ENCODE measurements at regions not wholly inside any gene's neighbourhood (a gene's known extent, or its start where the extent isn't known, plus 50 kb on each side); places are given as distances from the start of the nearest gene placed in this dataset.

DNA sequence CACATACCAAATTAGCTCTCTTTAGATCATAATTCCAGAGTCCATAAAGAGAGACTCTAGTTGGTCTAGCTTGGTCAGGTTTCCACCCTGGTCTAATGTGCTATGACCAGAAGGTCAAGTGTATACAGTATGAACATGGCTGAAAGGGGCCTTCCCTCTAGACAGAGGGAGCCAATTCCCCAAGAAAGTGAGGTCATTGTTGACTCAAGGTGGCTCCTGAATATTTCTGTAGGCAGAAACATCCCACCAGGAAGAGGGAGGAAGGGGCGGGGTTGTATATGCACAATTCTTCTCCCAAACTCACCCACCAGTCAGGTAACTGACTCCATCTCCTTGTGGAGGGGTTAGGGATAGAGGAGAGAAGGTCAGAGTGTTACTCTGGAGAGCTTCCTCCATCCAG is 281.8 kb upstream of the PLET1 start:
- in situ Hi-C loops (cut with HindIII; ENCODE audit: low pct_ligation_motif_present, low pct_unique_long_range_greater_than_20kb, low sequenced_read_pairs), result no loop called here
- DNase-seq, result no peak

DNA sequence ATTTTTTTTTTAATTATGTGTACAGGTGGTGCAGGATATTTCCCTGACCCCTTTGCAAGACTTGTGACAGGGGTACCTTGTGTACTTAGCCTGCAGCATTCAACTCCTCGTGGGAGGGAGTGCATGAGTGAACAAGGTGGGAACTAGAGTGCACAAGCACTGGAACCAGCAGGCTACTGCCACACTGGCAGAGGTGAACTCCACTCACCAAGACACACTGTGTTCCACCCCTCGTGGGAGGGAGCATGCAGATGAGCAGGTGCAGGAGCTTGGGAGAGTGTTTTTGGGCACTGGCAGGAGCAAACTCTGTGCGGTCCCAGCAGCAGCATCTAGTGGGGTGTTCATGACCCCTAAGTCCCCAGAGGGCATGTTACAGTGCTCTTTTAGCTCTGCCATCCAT is 282.7 kb upstream of the PLET1 start:
- in situ Hi-C loops (cut with HindIII; ENCODE audit: low pct_ligation_motif_present, low pct_unique_long_range_greater_than_20kb, low sequenced_read_pairs), result no loop called here
- no peak for DNase-seq

DNA sequence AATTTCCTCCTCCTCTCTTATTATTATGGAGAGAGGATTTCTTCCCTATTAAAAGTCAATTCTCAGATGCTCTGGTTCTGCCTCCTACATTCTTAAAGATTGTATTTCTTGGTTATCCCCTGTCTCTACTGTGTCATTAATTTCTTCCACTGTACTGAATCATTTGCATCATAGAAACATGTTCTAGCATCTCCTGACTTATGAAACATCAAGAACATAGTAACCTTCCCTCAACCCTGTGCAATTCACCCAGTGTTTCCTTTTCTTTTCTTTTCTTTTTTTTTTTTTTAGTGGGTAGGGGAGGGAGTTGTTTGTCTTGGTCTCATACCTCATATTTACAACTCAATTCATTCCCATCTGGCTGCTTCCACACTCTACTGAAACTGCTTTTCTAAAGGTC is 288.0 kb upstream of the PLET1 start:
- in situ Hi-C loops (cut with HindIII; ENCODE audit: low pct_ligation_motif_present, low pct_unique_long_range_greater_than_20kb, low sequenced_read_pairs), result no loop called here
- DNase-seq, result no peak

DNA sequence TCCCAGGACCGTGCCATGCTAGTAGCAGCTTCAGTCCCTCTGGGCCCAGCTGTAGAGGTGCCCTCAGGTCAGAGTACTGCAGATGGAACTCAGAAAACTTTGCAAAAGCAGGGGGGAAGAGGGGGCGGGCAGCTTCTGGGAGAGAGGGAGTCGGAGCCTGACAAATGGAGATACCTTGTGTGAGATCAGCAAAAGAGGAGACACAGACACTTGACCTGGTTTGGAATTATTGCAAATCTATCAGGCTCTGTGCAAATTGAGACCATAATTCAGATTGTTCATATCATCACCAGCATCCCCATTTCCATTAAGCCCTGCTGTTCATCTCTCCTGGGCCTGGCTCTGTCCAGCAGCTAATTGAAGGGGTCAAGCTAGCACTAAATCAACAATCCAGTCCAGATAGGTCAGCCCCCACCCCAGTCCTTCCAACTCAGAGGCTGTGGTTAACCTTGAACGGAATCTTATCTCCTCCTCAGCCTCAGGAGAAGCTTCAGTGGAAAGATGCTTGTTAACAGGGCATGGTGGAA is 292.6 kb upstream of the PLET1 start:
- DNase-seq, result no peak
- in situ Hi-C loops (cut with HindIII; ENCODE audit: low pct_ligation_motif_present, low pct_unique_long_range_greater_than_20kb, low sequenced_read_pairs), result no loop called here

DNA sequence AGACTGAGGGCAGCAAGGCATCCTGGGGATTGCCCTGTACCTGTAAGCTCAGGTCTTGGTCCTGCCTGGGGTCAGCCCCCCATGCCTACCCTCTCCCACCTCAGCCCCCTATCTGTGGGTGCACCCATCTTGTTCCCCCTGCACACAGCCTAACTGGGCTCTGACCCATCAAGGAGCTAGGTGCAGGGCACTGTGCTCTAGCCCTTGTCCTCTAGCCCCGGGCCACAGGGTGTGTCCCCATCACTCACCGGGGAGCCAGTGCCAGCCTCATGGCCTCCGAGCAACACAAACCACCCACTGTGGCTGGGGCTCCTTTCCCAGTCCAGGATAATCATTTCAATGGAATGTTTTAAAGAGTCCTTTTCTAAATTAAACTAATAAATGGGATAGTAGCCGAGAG is 293.9 kb upstream of the PLET1 start:
- in situ Hi-C loops (cut with HindIII; ENCODE audit: low pct_ligation_motif_present, low pct_unique_long_range_greater_than_20kb, low sequenced_read_pairs), result no loop called here
- no peak for DNase-seq

DNA sequence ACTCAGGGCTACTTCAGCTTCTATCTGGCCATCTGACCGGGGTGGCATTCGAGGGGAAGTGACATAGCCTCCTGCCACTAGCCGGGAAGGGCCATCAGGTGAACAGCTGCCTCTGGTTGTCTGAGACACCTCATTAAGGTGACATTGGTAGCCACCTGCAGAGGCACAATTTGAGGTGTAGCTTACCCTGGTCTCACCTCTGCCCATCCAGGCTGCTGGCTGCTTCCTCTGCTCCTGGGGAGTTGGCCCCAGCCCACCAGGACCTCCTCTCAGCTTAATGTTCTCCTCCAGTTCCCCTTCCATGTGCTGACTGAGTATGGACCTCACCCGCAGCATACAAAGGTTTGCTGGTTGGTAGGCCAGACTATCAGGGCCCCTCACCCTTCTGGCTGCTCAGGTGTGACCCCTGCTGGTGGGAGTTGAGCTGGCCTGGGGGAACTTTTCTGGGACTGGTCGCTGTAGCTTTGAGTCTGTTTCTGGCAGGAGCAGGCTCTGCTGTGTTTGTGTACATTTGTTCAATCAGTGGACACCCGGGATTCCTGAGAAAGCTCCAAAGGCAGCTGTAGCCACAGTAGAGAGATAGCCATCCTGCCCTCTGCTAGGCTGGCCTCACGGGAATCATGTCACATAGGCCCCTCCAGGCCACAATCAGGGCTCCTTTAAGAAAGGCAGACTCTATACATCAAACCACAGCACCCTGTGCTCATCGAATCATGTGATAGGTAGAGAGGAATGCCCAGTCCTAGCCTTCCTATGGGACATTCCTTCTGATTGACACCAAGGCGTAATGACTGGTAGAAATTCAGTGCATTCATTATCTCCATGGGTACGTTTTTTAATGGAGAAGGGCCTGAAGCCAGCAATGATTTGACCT is 295.1 kb upstream of the PLET1 start:
- peak; percentile 29 for DNase-seq
- in situ Hi-C loops (cut with HindIII; ENCODE audit: low pct_ligation_motif_present, low pct_unique_long_range_greater_than_20kb, low sequenced_read_pairs), result no loop called here

DNA sequence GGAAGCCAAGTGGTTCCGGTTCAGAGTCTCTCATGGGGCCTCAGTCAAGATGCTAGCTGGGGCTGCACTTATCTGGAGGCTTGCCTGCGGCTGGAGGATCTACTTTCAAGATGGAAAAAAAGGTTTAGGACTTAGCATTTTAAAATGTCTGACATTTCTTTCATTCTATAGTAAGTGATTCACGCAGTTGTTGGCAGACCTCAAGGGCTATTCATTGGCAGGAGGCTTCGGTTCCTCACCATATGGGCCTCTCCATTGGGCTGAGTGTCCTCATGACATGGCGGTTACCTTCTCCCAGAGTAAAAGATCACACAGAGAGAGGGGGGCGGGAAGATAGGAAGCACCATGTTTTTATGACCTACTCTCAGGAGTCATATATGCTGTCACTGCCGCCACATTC is 298.0 kb upstream of the PLET1 start:
- in situ Hi-C loops (cut with HindIII; ENCODE audit: low pct_ligation_motif_present, low pct_unique_long_range_greater_than_20kb, low sequenced_read_pairs), result no loop called here
- DNase-seq, result no peak

DNA sequence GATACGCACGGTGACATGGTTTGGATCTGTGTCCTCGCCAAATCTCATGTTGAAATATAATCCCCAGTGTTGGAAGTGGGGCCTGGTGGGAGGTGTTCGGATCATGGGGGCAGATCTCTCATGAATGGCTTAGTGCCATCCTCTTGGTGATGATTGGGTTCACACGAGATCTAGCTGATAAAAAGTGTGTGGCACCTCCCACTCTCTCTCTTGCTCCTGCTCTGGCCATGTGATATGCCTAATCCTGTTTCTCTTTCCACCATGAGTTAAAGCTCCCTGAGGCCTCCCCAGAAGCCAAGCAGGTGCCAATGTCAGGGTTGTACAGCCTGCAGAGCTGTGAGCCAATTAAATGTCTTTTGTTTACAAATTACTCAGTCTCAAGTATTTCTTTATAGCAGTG is 303.1 kb upstream of the PLET1 start:
- DNase-seq, result no peak
- in situ Hi-C loops (cut with HindIII; ENCODE audit: low pct_ligation_motif_present, low pct_unique_long_range_greater_than_20kb, low sequenced_read_pairs), result no loop called here

DNA sequence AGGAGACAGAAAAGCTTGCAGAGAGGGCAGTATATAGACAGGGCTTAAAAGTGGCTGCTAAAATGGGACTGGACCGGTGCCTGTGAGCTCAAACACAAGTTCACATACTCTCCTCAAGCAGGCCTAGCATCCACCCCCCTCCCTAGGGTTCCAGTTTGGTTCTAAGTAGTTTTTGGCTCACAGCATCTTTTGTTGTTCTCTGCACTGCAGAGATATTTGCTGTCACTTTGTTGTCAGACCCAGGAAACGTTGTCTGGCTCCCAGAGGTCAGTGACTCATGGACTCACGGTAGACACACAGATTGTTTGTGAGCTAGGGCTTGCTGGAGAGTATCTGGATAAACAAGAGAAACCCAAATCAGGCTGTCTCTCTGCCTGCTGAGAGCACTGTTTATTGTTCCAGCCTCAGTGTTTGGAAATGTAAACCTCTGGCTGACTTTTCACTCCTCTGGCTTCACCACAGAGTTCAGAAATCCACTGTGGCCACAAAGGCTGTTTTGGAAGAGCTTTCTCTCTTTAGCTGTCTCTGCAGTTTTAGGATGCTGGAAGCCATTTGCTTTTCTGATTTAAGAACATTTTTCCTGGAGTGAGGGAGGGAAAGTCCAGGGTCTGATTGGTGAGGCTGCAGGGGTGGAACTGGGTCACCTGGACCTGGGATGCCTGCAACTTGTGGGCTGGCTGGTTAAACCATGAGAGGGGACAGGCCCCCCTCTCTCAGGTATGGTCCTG is 303.7 kb upstream of the PLET1 start:
- DNase-seq, result no peak
- in situ Hi-C loops (cut with HindIII; ENCODE audit: low pct_ligation_motif_present, low pct_unique_long_range_greater_than_20kb, low sequenced_read_pairs), result no loop called here

DNA sequence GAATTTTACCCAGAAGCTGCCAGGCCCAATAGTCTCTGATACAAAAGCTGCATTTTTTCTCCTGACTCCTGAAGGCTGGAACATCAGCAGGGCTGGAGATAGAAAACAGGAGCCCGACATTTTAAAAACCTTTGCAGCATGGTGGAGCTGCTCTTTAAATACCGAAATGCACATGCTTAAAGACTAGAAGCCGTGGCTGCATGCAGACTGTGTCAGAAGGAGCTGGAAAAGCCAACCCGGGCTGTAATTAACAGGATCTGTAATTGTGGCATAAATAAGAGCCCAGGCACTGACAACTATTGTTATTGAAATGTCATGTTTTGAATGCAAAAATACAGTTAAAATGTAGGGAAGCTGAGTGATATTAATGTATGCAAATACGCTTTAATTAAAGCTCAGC is 304.9 kb upstream of the PLET1 start:
- no peak for DNase-seq
- in situ Hi-C loops (cut with HindIII; ENCODE audit: low pct_ligation_motif_present, low pct_unique_long_range_greater_than_20kb, low sequenced_read_pairs), result no loop called here

DNA sequence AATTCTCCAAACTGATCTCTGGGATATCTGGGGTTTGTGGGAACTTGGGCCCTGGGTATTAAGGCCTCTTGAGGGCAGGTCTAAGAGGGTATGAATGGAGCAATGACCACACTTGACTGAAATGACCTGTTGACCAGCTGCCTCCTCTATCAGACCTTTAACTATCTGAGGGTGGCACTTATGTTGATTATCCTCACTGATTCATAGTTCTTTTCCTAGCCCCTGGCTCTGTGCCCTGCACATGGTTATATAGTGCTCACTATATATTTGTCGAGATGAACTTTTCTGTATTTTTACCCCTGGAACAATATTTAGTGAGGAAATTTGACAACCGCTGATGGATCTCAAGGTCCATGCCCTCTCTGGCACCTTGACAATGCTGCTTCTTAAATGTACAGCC is 305.5 kb upstream of the PLET1 start:
- in situ Hi-C loops (cut with HindIII; ENCODE audit: low pct_ligation_motif_present, low pct_unique_long_range_greater_than_20kb, low sequenced_read_pairs), result no loop called here

DNA sequence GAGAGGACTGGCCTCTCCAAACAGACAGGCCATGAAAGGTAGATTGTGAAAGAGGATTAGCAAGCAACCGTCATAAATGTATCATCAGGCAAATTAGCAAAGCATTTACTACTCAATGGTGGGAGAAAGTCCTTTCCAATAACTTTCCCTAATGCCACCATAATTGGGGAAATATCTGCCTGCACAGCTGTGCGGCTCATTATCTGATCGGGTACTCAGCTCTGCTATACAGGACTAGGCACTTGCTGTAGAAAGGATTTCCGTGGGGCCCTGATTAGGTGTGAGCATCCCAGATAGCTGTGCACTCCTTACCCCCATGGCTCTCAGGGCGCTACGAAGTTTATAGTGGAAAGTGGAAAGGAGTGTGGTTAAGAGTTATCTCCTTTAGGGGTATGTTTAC is 309.7 kb upstream of the PLET1 start:
- DNase-seq, result no peak
- in situ Hi-C loops (cut with HindIII; ENCODE audit: low pct_ligation_motif_present, low pct_unique_long_range_greater_than_20kb, low sequenced_read_pairs), result no loop called here

More for the DNA sequence above, 305.5 kb upstream of the PLET1 start:
- DNase-seq, result no peak

DNA sequence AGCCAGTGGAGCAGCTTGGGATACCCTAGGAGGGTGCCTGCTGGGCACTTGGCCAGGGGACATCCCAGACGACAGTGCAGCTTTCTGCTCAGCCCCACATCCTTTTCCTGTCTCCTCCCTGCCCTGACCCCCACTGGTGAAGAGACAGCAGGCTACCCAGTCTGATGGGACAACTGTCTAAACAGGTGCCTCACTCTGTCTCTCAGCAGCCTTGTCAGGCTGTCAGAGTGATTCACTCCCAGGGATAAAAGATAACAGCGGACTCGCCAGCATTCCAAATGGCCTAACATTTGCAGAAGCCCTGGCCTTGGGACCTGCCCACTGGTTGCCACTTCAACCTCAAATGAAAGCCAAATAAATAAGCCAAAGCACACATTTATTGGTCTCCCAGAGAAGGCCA is 318.6 kb upstream of the PLET1 start:
- in situ Hi-C loops (cut with HindIII; ENCODE audit: low pct_ligation_motif_present, low pct_unique_long_range_greater_than_20kb, low sequenced_read_pairs), result no loop called here
- DNase-seq, result no peak

DNA sequence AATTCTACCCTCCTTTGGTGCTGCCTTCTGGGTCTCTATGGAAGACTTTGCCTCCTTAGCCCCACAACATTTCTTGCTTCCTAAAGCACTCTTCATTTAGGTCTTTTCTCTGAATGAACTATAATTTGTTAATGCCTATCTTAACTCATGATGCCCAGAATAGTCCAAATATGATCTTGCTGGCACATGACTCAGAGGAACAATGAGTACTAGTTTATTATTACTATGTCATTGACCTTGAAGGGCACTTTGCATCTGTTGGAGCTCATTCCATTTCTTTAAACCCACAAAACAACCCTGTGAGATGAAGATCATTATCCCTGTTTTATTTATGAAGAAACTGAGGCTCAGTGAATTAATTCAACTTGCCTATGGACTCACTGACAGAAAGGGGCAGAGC is 320.2 kb upstream of the PLET1 start:
- DNase-seq, result no peak
- in situ Hi-C loops (cut with HindIII; ENCODE audit: low pct_ligation_motif_present, low pct_unique_long_range_greater_than_20kb, low sequenced_read_pairs), result no loop called here

DNA sequence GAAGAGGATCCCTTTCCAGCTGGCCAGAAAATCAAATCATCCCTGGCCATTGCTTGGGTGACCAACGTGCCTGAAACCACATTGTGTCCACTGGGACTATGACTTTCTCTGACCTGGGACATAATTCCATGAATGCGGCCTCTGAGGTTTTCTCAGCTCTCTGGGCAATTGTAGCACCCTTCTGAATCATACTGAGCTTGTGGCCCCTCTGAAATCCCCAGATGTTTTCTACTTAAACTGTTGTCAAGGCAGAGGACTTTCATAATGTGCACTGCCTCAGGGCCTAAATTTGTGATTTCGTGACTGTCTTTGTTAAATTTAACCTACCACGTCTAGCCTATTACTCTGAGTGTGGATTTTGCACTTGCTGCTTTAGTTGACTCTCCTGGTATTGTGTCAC is 321.1 kb upstream of the PLET1 start:
- no peak for DNase-seq
- in situ Hi-C loops (cut with HindIII; ENCODE audit: low pct_ligation_motif_present, low pct_unique_long_range_greater_than_20kb, low sequenced_read_pairs), result no loop called here

DNA sequence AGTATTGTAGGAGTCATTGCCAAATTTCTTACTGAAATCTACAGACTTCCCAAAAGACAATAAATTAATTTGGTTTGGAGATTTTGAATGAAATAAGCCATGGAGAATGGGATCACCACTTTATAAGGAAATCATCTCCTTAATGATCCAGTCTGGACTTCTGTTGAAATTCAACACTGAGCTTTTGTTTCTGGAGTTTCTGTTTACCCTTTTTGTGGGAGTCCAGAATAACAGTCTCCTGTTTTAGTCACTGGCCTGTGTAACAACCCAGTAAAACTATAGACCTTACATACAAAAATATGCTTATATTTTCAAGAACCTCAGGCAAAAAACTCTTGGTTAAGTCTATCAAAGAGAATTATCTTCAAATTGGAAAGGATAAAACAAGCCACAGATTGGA is 321.7 kb upstream of the PLET1 start:
- no peak for DNase-seq
- in situ Hi-C loops (cut with HindIII; ENCODE audit: low pct_ligation_motif_present, low pct_unique_long_range_greater_than_20kb, low sequenced_read_pairs), result no loop called here

DNA sequence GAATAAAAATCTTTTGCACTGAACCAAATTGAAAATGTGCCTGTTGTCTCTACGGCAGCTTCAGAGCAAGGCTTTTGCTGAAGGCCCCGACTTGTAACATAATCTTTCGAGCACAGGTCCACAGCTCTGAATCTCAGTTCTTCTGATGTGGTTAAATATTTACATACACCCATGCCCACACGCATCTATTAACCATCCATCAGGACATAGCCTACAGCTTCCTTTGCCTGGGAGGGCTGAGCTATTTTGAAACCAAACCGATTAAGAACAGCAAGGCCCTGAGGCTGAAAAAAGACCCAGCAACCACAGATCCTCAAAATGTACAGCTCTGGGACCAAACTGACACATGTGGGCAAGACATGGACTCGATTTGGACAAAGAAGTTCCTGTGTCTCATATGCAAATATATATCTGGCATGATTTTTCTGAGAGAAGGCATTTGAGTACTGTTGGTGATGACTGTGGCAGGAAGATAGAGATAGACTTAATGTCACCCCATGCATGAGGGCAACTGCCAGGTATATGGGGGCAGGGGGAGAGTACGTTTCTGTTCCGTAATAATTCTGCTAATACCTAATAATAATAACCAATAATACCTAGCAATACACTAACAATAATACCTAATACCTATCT is 322.7 kb upstream of the PLET1 start:
- in situ Hi-C loops (cut with HindIII; ENCODE audit: low pct_ligation_motif_present, low pct_unique_long_range_greater_than_20kb, low sequenced_read_pairs), result no loop called here

DNA sequence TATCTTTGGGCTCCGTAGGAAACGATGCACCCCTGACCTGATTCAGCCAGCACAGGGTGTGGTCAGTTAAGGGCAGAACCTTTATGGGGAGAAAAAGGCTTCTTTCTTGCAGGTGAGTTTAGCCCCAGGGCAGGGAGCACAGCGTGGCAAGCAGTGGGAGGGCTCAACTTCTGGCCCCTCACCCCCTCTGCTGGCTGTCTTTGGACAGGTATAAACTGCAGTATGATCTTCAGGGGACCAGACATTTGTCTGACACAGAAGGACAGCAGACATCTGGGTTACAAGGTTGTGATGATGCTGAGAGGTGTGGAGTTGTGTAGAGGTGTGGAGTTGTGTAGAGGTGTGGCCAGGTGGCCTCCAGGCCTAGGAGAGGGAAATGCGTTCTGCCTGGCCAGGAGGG is 324.0 kb upstream of the PLET1 start:
- in situ Hi-C loops (cut with HindIII; ENCODE audit: low pct_ligation_motif_present, low pct_unique_long_range_greater_than_20kb, low sequenced_read_pairs), result no loop called here
- no peak for DNase-seq

More for the DNA sequence above, 322.7 kb upstream of the PLET1 start:
- DNase-seq, result no peak

DNA sequence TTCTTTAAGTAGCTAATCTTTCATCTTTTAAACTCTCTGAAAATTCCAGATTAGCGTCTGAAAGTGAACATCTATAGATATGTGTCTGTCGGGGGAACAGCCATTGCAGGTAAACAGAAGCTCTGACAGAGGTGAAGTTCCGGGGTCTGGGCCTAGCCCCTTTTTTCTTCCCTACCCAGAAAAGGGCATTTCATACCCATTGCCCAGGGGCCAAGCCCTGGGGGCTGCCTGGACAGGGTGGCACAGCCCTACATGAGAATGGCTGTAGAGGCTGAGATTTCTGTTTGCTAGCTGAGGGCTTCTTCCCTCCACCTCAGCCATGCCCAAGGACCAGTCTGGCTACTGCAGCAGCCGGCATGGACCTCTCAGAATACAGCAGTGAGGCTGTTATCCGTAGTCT is 327.0 kb upstream of the PLET1 start:
- in situ Hi-C loops (cut with HindIII; ENCODE audit: low pct_ligation_motif_present, low pct_unique_long_range_greater_than_20kb, low sequenced_read_pairs), result no loop called here
- no peak for DNase-seq
